GM12891 (cell line): ENCODE measurements at regions not wholly inside any gene's neighbourhood (a gene's known extent, or its start where the extent isn't known, plus 50 kb on each side); places are given as distances from the start of the nearest gene placed in this dataset.

Experiments
- POLR2A ChIP-seq: IDR thresholded peaks from 2 replicates; pipeline ENCODE4 v1.6.1; 2011; ENCODE audit warnings: low read depth, low read length, control low read depth
- POLR2AphosphoS5 ChIP-seq: IDR thresholded peaks from 2 replicates; pipeline ENCODE4 v1.6.1; 2011; ENCODE audit warnings: low read depth, low read length, control low read depth
- SPI1 ChIP-seq: IDR thresholded peaks from 2 replicates; pipeline ENCODE4 v1.6.1; 2011; ENCODE audit warnings: low read depth, low read length, control low read depth

GRCh38 chr22:27099946-27100722 lies 442.7 kb downstream of the MIAT start:
- TF ChIP-seq POLR2AphosphoS5: no peak
- no peak for TF ChIP-seq SPI1
- TF ChIP-seq POLR2A: no peak
